ENCODE measurements at regions not wholly inside any gene's neighbourhood (a gene's known extent, or its start where the extent isn't known, plus 50 kb on each side); places are given as distances from the start of the nearest gene placed in this dataset.

DNA sequence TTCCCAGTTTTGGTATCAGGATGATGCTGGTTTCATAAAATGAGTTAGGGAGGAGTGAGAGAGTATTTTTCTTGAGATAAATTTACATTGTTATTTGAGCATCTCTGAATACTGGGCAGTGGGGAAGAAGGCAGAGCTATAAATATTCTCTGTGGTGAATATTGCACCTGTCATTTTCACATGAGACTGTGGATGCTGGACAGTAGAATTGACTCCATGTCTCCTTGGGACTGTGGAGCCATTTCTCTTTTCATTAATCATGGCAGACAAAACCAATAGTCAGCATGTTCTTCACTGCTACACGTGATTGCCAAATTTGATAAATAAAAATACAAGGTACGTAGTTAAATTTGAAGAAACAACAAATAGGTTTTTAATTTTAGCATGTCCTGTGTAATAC, 81.2 kb upstream of the PHACTR1 start:
- peaks cover 48% of the 10 kb centered on the region for H3K27me3 Mint-ChIP-seq
- intact Hi-C loops (cut with micrococcal nuclease), result no loop called here
- ChIA-PET POLR2A (no interaction called here), CTCF (no interaction called here)
- H3K9ac ChIP-seq (ENCODE audit: low read length), result no peak overlapping the region
- H3K27me3 ChIP-seq (replicated peaks in 1 of 4; ENCODE audit: control extremely low read depth in 1 of 4, control insufficient read depth in 3 of 4, insufficient read depth in 4 of 4, low read length in 3 of 4), result peaks cover 0 to 7% (median 1%) of the 10 kb centered on the region in 4 experiments
- no peak overlapping the region for H3K4me3 Mint-ChIP-seq
- DNase-seq (no peak), ATAC-seq (ENCODE audit: low read depth) (no peak)
- H4K20me1 ChIP-seq (ENCODE audit: control insufficient read depth, insufficient read depth, low read length, poor library complexity, severe bottlenecking), result no peaks in the 10 kb centered on the region
- no peaks in the 10 kb centered on the region for H3K79me2 ChIP-seq (ENCODE audit: control insufficient read depth, insufficient read depth, low read length)
- no peak overlapping the region for H3K4me2 ChIP-seq (replicated peaks; ENCODE audit: low read depth, low read length, poor library complexity, severe bottlenecking)
- no peak for TF ChIP-seq EZH2 (IDR thresholded peaks at IDR 0.05; ENCODE audit: borderline replicate concordance, insufficient read depth, low read depth, low read length, poor library complexity, severe bottlenecking)
- TF ChIP-seq CTCF (IDR thresholded peaks at IDR 0.05), result no peak
- H3K9me3 ChIP-seq (ENCODE audit: control extremely low read depth in 1 of 3, control insufficient read depth in 2 of 3, insufficient read depth in 1 of 3, low read length in 2 of 3), result no peaks in the 10 kb centered on the region
- H3K4me1 Mint-ChIP-seq, result peaks cover 2% of the 10 kb centered on the region
- H3K4me1 ChIP-seq (ENCODE audit: control insufficient read depth in 2 of 2, insufficient read depth in 2 of 2, low read length in 2 of 2), result no peaks in the 10 kb centered on the region
- no peaks in the 10 kb centered on the region for H3K36me3 ChIP-seq (replicated peaks in 1 of 2; ENCODE audit: control extremely low read depth in 1 of 2, control insufficient read depth in 1 of 2, extremely low read depth in 1 of 2, insufficient read depth in 2 of 2, low read length in 1 of 2)
- peaks cover 2% of the 10 kb centered on the region for H3K9me3 Mint-ChIP-seq (ENCODE audit: insufficient read depth)
- no peak overlapping the region for H3K4me3 ChIP-seq (ENCODE audit: control extremely low read depth in 1 of 5, extremely low read depth in 1 of 5, insufficient read depth in 1 of 5, low read depth in 2 of 5, low read length in 4 of 5)
- H2AFZ ChIP-seq (ENCODE audit: insufficient read depth, low read depth, low read length, poor library complexity, severe bottlenecking), result no peak overlapping the region
- no peak overlapping the region for H3K27ac Mint-ChIP-seq
- H3K27ac ChIP-seq (ENCODE audit: low read length in 2 of 2), result no peak overlapping the region
- WGBS (ENCODE audit: insufficient coverage), result no CpG with 5 or more reads among the region's 2 CpGs

DNA sequence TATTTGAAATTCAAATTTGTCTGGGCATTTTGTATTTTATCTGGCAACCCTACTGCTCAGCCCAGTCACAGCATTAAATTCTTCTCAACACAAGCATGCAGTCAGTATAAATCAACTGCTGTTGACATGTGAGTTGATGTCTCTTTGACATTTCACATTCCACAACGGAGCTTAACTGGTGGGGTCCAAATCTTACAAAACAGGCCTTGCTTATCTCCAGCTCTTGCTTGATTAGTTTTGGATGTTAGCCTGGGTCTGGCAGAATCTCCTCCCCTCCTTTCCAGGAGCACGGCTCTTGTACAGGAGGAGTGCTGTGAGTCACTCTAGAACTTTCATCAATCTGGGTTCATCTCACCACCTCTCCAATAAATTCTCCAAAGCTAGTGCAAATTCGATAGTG, 80.8 kb upstream of the PHACTR1 start:
- DNase-seq (no peak), ATAC-seq (ENCODE audit: low read depth) (no peak)
- H3K4me2 ChIP-seq (replicated peaks; ENCODE audit: low read depth, low read length, poor library complexity, severe bottlenecking), result no peak overlapping the region
- no peaks in the 10 kb centered on the region for H3K4me1 ChIP-seq (ENCODE audit: control insufficient read depth in 2 of 2, insufficient read depth in 2 of 2, low read length in 2 of 2)
- Mint-ChIP-seq H3K4me3 (no peak overlapping the region), H3K9me3 (ENCODE audit: insufficient read depth) (peaks cover 2% of the 10 kb centered on the region), H3K27ac (no peak overlapping the region), H3K27me3 (peaks cover 48% of the 10 kb centered on the region), H3K4me1 (peaks cover 2% of the 10 kb centered on the region)
- H3K27me3 ChIP-seq (replicated peaks in 1 of 4; ENCODE audit: control extremely low read depth in 1 of 4, control insufficient read depth in 3 of 4, insufficient read depth in 4 of 4, low read length in 3 of 4), result peaks cover 0 to 7% (median 1%) of the 10 kb centered on the region in 4 experiments
- TF ChIP-seq EZH2 (IDR thresholded peaks at IDR 0.05; ENCODE audit: borderline replicate concordance, insufficient read depth, low read depth, low read length, poor library complexity, severe bottlenecking) (no peak), CTCF (IDR thresholded peaks at IDR 0.05) (no peak)
- intact Hi-C loops (cut with micrococcal nuclease), result no loop called here
- no peak overlapping the region for H3K27ac ChIP-seq (ENCODE audit: low read length in 2 of 2)
- H3K36me3 ChIP-seq (replicated peaks in 1 of 2; ENCODE audit: control extremely low read depth in 1 of 2, control insufficient read depth in 1 of 2, extremely low read depth in 1 of 2, insufficient read depth in 2 of 2, low read length in 1 of 2), result no peaks in the 10 kb centered on the region
- H4K20me1 ChIP-seq (ENCODE audit: control insufficient read depth, insufficient read depth, low read length, poor library complexity, severe bottlenecking), result no peaks in the 10 kb centered on the region
- H2AFZ ChIP-seq (ENCODE audit: insufficient read depth, low read depth, low read length, poor library complexity, severe bottlenecking), result no peak overlapping the region
- H3K79me2 ChIP-seq (ENCODE audit: control insufficient read depth, insufficient read depth, low read length), result no peaks in the 10 kb centered on the region
- ChIA-PET POLR2A (no interaction called here), CTCF (no interaction called here)
- H3K9me3 ChIP-seq (ENCODE audit: control extremely low read depth in 1 of 3, control insufficient read depth in 2 of 3, insufficient read depth in 1 of 3, low read length in 2 of 3), result no peaks in the 10 kb centered on the region
- WGBS (ENCODE audit: insufficient coverage), result 100% methylated on average over 1 of the region's 3 CpGs
- no peak overlapping the region for H3K9ac ChIP-seq (ENCODE audit: low read length)
- no peak overlapping the region for H3K4me3 ChIP-seq (ENCODE audit: control extremely low read depth in 1 of 5, extremely low read depth in 1 of 5, insufficient read depth in 1 of 5, low read depth in 2 of 5, low read length in 4 of 5)
